Liver (tissue), 3 donors: ENCODE measurements at regions not wholly inside any gene's neighbourhood (a gene's known extent, or its start where the extent isn't known, plus 50 kb on each side); places are given as distances from the start of the nearest gene placed in this dataset.

ENCODE experiments used
- CTCF ChIP-seq: fragments of 150-350 bp; IDR thresholded peaks from 2 replicates; pipeline ENCODE4 v1.5.1; 2017; ENCODE audit warnings: improper control_type of control experiment, low read depth, low read length; ENCODE audit not compliant: missing input control
- EGR1 ChIP-seq, 2 donors: IDR thresholded peaks; 2 replicates each; pipeline ENCODE4 v1.6.1; 2016 to 2018; ENCODE audit warnings: antibody characterized with exemption in 2 of 2, low read depth in 2 of 2
- FOXA1 ChIP-seq: IDR thresholded peaks from 2 replicates; pipeline ENCODE4 v1.6.1; 2016; ENCODE audit warnings: antibody characterized with exemption
- JUND ChIP-seq, 2 donors: IDR thresholded peaks; 2 replicates each; pipeline ENCODE4 v1.6.1; 2016; ENCODE audit warnings: antibody characterized with exemption in 2 of 2
- MAX ChIP-seq: IDR thresholded peaks from 2 replicates; pipeline ENCODE4 v1.6.1; 2016; ENCODE audit warnings: antibody characterized with exemption
- RAD21 ChIP-seq, 2 donors: IDR thresholded peaks; 2 replicates each; pipeline ENCODE4 v1.6.1; 2016; ENCODE audit warnings: antibody characterized with exemption in 2 of 2, mild to moderate bottlenecking in 2 of 2
- RXRA ChIP-seq, 2 donors: IDR thresholded peaks; 2 replicates each; pipeline ENCODE4 v1.6.1; 2017 to 2018; ENCODE audit warnings: antibody characterized with exemption in 2 of 2, mild to moderate bottlenecking in 1 of 2
- SP1 ChIP-seq: IDR thresholded peaks from 2 replicates; pipeline ENCODE4 v1.6.1; 2018; ENCODE audit warnings: antibody characterized with exemption, mild to moderate bottlenecking
- YY1 ChIP-seq: IDR thresholded peaks from 2 replicates; pipeline ENCODE4 v1.6.1; 2016; ENCODE audit warnings: antibody characterized with exemption, mild to moderate bottlenecking
- TF ChIP-seq, protein P1 (sequence below): IDR thresholded peaks from 2 replicates; pipeline ENCODE4 v1.6.1; 2016; ENCODE audit warnings: antibody characterized with exemption, mild to moderate bottlenecking
- donor health status: healthy.
- donor health status: healthy.

GRCh38 chr18:5732318-5732717, 163.0 kb downstream of the TMEM200C start:
- TF ChIP-seq CTCF (no peak), SP1 (no peak), FOXA1 (no peak), RXRA (IDR thresholded peaks at IDR 0.05) (no peak), MAX (no peak), RAD21 (IDR thresholded peaks at IDR 0.05) (no peak), YY1 (no peak), JUND (IDR thresholded peaks at IDR 0.05) (no peak), EGR1 (IDR thresholded peaks at IDR 0.05; ENCODE audit: low read depth in 2 of 2) (no peak)
- TF ChIP-seq, protein P1, sequence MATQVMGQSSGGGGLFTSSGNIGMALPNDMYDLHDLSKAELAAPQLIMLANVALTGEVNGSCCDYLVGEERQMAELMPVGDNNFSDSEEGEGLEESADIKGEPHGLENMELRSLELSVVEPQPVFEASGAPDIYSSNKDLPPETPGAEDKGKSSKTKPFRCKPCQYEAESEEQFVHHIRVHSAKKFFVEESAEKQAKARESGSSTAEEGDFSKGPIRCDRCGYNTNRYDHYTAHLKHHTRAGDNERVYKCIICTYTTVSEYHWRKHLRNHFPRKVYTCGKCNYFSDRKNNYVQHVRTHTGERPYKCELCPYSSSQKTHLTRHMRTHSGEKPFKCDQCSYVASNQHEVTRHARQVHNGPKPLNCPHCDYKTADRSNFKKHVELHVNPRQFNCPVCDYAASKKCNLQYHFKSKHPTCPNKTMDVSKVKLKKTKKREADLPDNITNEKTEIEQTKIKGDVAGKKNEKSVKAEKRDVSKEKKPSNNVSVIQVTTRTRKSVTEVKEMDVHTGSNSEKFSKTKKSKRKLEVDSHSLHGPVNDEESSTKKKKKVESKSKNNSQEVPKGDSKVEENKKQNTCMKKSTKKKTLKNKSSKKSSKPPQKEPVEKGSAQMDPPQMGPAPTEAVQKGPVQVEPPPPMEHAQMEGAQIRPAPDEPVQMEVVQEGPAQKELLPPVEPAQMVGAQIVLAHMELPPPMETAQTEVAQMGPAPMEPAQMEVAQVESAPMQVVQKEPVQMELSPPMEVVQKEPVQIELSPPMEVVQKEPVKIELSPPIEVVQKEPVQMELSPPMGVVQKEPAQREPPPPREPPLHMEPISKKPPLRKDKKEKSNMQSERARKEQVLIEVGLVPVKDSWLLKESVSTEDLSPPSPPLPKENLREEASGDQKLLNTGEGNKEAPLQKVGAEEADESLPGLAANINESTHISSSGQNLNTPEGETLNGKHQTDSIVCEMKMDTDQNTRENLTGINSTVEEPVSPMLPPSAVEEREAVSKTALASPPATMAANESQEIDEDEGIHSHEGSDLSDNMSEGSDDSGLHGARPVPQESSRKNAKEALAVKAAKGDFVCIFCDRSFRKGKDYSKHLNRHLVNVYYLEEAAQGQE = no peak
